ENCODE measurements at regions not wholly inside any gene's neighbourhood (a gene's known extent, or its start where the extent isn't known, plus 50 kb on each side); places are given as distances from the start of the nearest gene placed in this dataset.

GRCh38 chr7:153023194-153023592 lies 263.6 kb downstream of the ACTR3B start:
- H3K4me1 Mint-ChIP-seq (ENCODE audit: low read depth): no peaks in the 10 kb centered on the region
- intact Hi-C loops (cut with micrococcal nuclease): no loop called here
- ATAC-seq (no peak), DNase-seq (no peak)
- POLR2A ChIA-PET: no interaction called here
- TF ChIP-seq CTCF (IDR thresholded peaks at IDR 0.05): no peak
- CTCF ChIA-PET: no interaction called here
- H3K27ac Mint-ChIP-seq: no peak overlapping the region
- H3K36me3 Mint-ChIP-seq (ENCODE audit: low read depth): no peaks in the 10 kb centered on the region
- no peak overlapping the region for H3K4me3 Mint-ChIP-seq
- peaks cover 3% of the 10 kb centered on the region for H3K27me3 Mint-ChIP-seq
- H3K9me3 Mint-ChIP-seq: no peaks in the 10 kb centered on the region

GRCh38 chr7:153027210-153027609 lies 267.7 kb downstream of the ACTR3B start:
- H3K4me1 Mint-ChIP-seq (ENCODE audit: low read depth): no peaks in the 10 kb centered on the region

GRCh38 chr7:153027904-153028303 lies 268.4 kb downstream of the ACTR3B start:
- POLR2A ChIA-PET: no interaction called here
- Mint-ChIP-seq H3K4me1 (ENCODE audit: low read depth) (no peaks in the 10 kb centered on the region), H3K27me3 (no peaks in the 10 kb centered on the region), H3K27ac (no peak overlapping the region), H3K36me3 (ENCODE audit: low read depth) (no peaks in the 10 kb centered on the region), H3K4me3 (no peak overlapping the region), H3K9me3 (no peaks in the 10 kb centered on the region)
- CTCF ChIA-PET: no interaction called here
- ATAC-seq (no peak), DNase-seq (no peak)
- intact Hi-C loops (cut with micrococcal nuclease): no loop called here
- no peak for TF ChIP-seq CTCF (IDR thresholded peaks at IDR 0.05)

More at GRCh38 chr7:153027210-153027609, 267.7 kb downstream of the ACTR3B start:
- ChIA-PET CTCF (no interaction called here), POLR2A (no interaction called here)
- TF ChIP-seq CTCF (IDR thresholded peaks at IDR 0.05): no peak
- no peak for DNase-seq
- Mint-ChIP-seq H3K27me3 (no peaks in the 10 kb centered on the region), H3K4me3 (no peak overlapping the region), H3K27ac (no peak overlapping the region), H3K36me3 (ENCODE audit: low read depth) (no peaks in the 10 kb centered on the region), H3K9me3 (no peaks in the 10 kb centered on the region)
- no peak for ATAC-seq
- intact Hi-C loops (cut with micrococcal nuclease): no loop called here

- CTCF ChIA-PET: no interaction called here
Observed at GRCh38 chr7:153030976-153031375, 271.4 kb downstream of the ACTR3B start.

GRCh38 chr7:153034791-153035190 lies 275.2 kb downstream of the ACTR3B start:
- Mint-ChIP-seq H3K4me1 (ENCODE audit: low read depth) (no peaks in the 10 kb centered on the region), H3K36me3 (ENCODE audit: low read depth) (no peaks in the 10 kb centered on the region), H3K4me3 (no peak overlapping the region), H3K27me3 (no peaks in the 10 kb centered on the region), H3K9me3 (no peaks in the 10 kb centered on the region), H3K27ac (no peak overlapping the region)
- DNase-seq: no peak
- no peak for ATAC-seq
- ChIA-PET CTCF (no interaction called here), POLR2A (no interaction called here)
- TF ChIP-seq CTCF (IDR thresholded peaks at IDR 0.05): no peak
- intact Hi-C loops (cut with micrococcal nuclease): no loop called here

More at GRCh38 chr7:153030976-153031375, 271.4 kb downstream of the ACTR3B start:
- intact Hi-C loops (cut with micrococcal nuclease): no loop called here
- no peaks in the 10 kb centered on the region for H3K36me3 Mint-ChIP-seq (ENCODE audit: low read depth)
- no peak overlapping the region for H3K27ac Mint-ChIP-seq
- POLR2A ChIA-PET: no interaction called here
- H3K27me3 Mint-ChIP-seq: no peaks in the 10 kb centered on the region
- no peaks in the 10 kb centered on the region for H3K4me1 Mint-ChIP-seq (ENCODE audit: low read depth)
- no peak for TF ChIP-seq CTCF (IDR thresholded peaks at IDR 0.05)
- DNase-seq (no peak), ATAC-seq (no peak)
- H3K9me3 Mint-ChIP-seq: no peaks in the 10 kb centered on the region
- H3K4me3 Mint-ChIP-seq: no peak overlapping the region

Measured in activated CD8-positive, alpha-beta T cell treated with anti-CD3 and anti-CD28 coated beads for 36 hours (primary cell).